Small intestine (tissue), 7 donors: ENCODE measurements at regions not wholly inside any gene's neighbourhood (a gene's known extent, or its start where the extent isn't known, plus 50 kb on each side); places are given as distances from the start of the nearest gene placed in this dataset.

Experiments
- DNase-seq, 2 donors: peaks; one replicate each; pipeline versions ENCODE4 v3.0.0 to v3.0.0-alpha.2; 2013
- FAIRE-seq: peaks from 2 replicates; lab custom pipeline; 2012; peaks lifted over from hg19 to GRCh38; lab: Jason Lieb, UNC
- H3K27ac ChIP-seq, 3 donors: one replicate each; pipeline ENCODE4 v1.5.1; 2013; ENCODE audit warnings: low read length in 2 of 3, mild to moderate bottlenecking in 2 of 3, control low read depth in 1 of 3, inconsistent platforms in 1 of 3, low read depth in 1 of 3, moderate library complexity in 1 of 3
- H3K27me3 ChIP-seq, 3 donors: one replicate each; pipeline ENCODE4 v1.6.1; 2013; ENCODE audit warnings: low read length in 3 of 3, inconsistent platforms in 1 of 3; ENCODE audit not compliant: control insufficient read depth in 3 of 3, insufficient read depth in 3 of 3
- H3K36me3 ChIP-seq, 3 donors: one replicate each; pipeline ENCODE4 v1.6.1; 2013; ENCODE audit warnings: low read length in 3 of 3, inconsistent platforms in 1 of 3, low read depth in 1 of 3, mild to moderate bottlenecking in 1 of 3, moderate library complexity in 1 of 3; ENCODE audit not compliant: control insufficient read depth in 3 of 3, insufficient read depth in 2 of 3
- H3K4me1 ChIP-seq, 3 donors: one replicate each; pipeline ENCODE4 v1.6.1; 2013; ENCODE audit warnings: low read length in 2 of 3, inconsistent platforms in 1 of 3, low read depth in 1 of 3, mild to moderate bottlenecking in 1 of 3, moderate library complexity in 1 of 3; ENCODE audit not compliant: control insufficient read depth in 3 of 3, insufficient read depth in 2 of 3
- H3K4me3 ChIP-seq, 3 donors: one replicate each; pipeline ENCODE4 v1.5.1; 2013; ENCODE audit warnings: low read length in 3 of 3, control low read depth in 1 of 3, inconsistent platforms in 1 of 3, low read depth in 1 of 3, mild to moderate bottlenecking in 1 of 3, moderate library complexity in 1 of 3
- H3K9me3 ChIP-seq, 2 donors: one replicate each; pipeline ENCODE4 v1.6.1; 2013; ENCODE audit warnings: low read depth in 1 of 2, low read length in 1 of 2; ENCODE audit not compliant: control insufficient read depth in 2 of 2, insufficient read depth in 1 of 2
- WGBS, 3 donors: extraction: QIAGEN DNeasy Blood & Tissue Kit; methylation state at CpG; one replicate each; pipeline ENCODE4 v1.1.7; 2013; 5-methylcytosine and 5-hydroxymethylcytosine counted together
- donor health status: healthy with polysubstance abuse.
- donor health status: control.
- donor health status: control.
- donor health status: Bipolar disorder and iron deficiency.
- donor health status: healthy.

DNA sequence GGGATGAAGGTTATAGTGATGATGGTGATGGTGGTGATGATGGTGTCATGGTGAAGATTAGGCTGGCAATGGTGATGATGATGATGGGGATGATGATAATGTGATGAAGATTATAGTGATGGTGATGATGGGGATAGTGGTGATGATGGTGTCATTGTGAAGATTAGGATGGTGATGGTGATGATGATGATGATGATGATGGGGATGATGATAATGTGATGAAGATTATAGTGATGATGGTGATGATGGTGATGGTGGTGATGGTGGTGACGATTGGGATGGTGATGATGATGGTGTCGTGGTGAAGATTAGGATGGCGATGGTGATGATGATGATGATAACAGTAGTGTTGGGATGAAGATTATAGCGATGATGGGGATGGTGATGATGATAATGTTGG lies 285.1 kb upstream of the AJAP1 start:
- no peak overlapping the region for H3K27ac ChIP-seq
- H3K4me1 ChIP-seq, result no peaks in the 10 kb centered on the region
- H3K4me3 ChIP-seq, result no peak overlapping the region
- 91 to 95% (median 93%) methylated on average over 4 of the region's 4 CpGs for WGBS, 3 donors
- DNase-seq, result no peak
- FAIRE-seq, result no peak
- H3K9me3 ChIP-seq, result no peaks in the 10 kb centered on the region
- H3K27me3 ChIP-seq, result no peaks in the 10 kb centered on the region
- no peaks in the 10 kb centered on the region for H3K36me3 ChIP-seq

DNA sequence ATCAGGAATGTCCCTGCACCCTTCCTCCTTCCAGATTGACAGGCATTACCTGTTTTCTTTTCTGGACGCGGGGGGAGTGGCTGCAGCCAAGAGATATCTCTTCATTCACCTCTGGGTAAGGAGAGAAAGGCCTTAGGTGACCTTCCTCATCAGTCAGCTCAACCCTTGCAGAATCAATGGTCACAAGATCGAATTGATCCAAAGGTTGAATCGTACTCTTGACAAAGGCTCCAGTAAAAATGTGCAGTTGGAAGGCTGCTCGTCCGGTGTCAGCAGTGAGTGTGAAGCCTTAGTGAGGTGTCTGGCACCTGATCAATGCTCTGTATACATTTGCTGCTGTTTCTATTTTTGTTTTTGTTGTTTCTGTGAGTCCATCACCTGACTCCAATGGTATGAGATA lies 282.6 kb upstream of the AJAP1 start:
- no peaks in the 10 kb centered on the region for H3K36me3 ChIP-seq
- H3K4me3 ChIP-seq, result no peak overlapping the region
- no peaks in the 10 kb centered on the region for H3K27me3 ChIP-seq
- no peak overlapping the region for H3K27ac ChIP-seq
- WGBS, 3 donors, result 83 to 89% (median 89%) methylated on average over 6 of the region's 6 CpGs
- DNase-seq (no peak), FAIRE-seq (no peak)
- peaks cover 0 to 2% of the 10 kb centered on the region in 2 donors for H3K9me3 ChIP-seq
- no peaks in the 10 kb centered on the region for H3K4me1 ChIP-seq

DNA sequence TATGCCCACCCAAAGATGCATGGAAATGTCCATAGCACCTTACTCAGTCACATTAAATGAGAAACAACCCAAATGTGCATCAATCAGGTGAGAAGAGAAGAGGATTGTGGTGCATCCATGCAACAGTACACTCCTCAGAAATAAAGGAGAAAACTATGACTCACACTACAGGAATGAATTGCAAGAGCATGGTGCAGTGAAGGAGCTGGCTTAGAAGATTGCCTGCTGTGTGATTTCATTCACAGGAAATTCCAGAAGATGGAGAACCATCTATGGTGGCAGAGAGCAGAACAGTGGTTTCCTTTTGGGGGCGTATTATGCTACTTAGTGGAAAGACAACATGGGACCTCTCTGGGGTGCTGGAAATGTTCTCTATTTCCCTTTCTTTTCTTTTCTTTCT lies 278.6 kb upstream of the AJAP1 start:
- H3K9me3 ChIP-seq, result peaks cover 0 to 3% of the 10 kb centered on the region in 2 donors
- H3K27me3 ChIP-seq, result no peaks in the 10 kb centered on the region
- no peaks in the 10 kb centered on the region for H3K36me3 ChIP-seq
- FAIRE-seq, result no peak
- no peak for DNase-seq
- no peak overlapping the region for H3K27ac ChIP-seq
- 87 to 97% (median 89%) methylated on average over 1 of the region's 1 CpG for WGBS, 3 donors
- H3K4me3 ChIP-seq, result no peak overlapping the region
- no peaks in the 10 kb centered on the region for H3K4me1 ChIP-seq

DNA sequence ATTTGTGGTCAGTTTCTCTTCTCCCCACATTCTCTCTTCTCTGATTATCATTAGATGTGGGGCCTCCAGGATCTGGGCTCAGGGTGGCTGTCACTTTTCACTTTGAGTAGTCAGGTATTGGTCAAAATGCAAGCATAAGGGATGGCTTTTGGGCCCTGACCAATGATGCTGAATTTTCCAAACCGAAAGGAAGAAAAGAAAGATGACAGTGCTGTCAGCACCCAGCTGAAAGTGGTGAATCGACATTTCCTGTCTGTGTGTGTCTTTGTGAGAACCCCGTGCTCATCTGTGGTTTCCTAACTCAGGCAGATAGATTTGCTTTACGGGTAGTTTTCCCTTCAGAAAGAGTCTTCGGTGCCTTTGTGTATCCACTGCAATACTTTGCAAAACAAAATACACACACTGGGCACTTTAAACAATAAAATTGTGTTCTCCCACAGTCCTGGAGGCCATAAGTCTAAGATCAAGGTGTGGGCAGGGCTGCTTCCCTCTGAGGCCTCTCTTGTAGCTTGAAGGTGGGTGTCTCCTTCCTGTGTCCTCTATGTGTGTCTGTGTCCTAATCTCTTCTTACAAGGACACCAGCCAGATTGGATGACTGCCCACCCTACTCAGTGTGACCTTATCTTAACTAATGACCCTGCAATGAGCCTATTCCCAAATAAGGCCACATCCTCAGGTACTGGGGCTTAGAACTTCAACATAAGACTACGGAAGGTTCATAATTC lies 274.8 kb upstream of the AJAP1 start:
- 81 to 82% (median 82%) methylated on average over 6 of the region's 6 CpGs for WGBS, 3 donors

DNA sequence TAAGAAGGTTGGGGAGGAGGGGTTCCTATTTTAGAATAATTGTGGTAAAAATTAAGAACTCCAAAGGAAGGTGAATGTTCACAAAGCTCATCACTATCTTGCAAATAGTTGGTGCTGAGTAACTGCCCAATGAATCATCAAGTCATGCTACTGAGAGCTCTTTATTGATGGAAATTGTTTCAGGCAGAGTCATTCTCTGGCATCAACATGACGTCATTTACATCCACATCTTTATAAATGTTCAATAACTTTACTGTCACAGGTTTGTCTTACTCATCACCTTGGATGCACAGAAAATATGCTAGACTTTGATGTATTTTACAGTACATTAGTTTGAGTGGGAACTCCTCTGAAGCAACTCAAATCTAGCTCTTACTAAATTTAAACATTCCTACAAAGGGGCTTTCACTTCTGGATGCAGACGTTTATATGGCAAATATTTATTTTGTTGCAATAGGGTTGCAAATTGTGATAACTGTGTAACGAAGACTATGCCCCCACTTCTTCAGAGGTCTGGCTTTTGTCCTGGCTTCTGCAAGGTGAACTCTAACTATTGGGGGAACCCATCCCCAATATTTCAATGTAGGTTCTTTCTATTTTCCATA lies 273.7 kb upstream of the AJAP1 start:
- WGBS, 3 donors, result 31 to 46% (median 41%) methylated on average over 3 of the region's 3 CpGs
- Histone ChIP-seq H3K9me3 (peaks cover 0 to 16% of the 10 kb centered on the region in 2 donors), H3K4me3 (no peak overlapping the region), H3K36me3 (no peaks in the 10 kb centered on the region), H3K27ac (no peak overlapping the region), H3K27me3 (peaks cover 0 to 2% (median 0%) of the 10 kb centered on the region in 3 donors), H3K4me1 (no peaks in the 10 kb centered on the region)
- FAIRE-seq, result no peak
- no peak for DNase-seq

More for the DNA sequence above, 274.8 kb upstream of the AJAP1 start:
- H3K36me3 ChIP-seq, result no peaks in the 10 kb centered on the region
- FAIRE-seq (no peak), DNase-seq (no peak)
- H3K9me3 ChIP-seq, result peaks cover 0 to 16% of the 10 kb centered on the region in 2 donors
- no peaks in the 10 kb centered on the region for H3K4me1 ChIP-seq
- H3K27ac ChIP-seq, result no peak overlapping the region
- H3K4me3 ChIP-seq, result no peak overlapping the region
- H3K27me3 ChIP-seq, result peaks cover 0 to 2% (median 0%) of the 10 kb centered on the region in 3 donors

DNA sequence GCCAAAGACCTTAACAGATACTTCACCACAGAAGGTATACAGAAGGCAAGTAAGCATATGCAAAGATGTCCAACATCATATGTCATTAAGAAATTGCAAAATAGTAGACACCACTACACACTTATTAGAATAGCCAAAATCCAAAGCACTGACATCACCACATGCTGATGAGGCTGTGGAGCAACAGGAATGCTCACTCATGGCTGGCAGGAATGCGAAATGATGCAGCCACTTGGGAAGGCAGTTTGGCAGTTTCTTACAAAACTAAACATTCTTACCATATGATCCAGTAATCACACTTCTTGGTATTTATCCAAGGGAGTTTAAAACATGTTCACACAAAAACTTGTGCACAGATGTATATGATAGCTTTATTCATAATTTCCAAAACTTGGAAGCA lies 261.2 kb upstream of the AJAP1 start:
- Histone ChIP-seq H3K27me3 (no peaks in the 10 kb centered on the region), H3K9me3 (no peaks in the 10 kb centered on the region), H3K4me1 (no peaks in the 10 kb centered on the region), H3K27ac (no peak overlapping the region), H3K36me3 (no peaks in the 10 kb centered on the region), H3K4me3 (no peak overlapping the region)
- no peak for DNase-seq
- 28 to 41% (median 40%) methylated on average over 1 of the region's 1 CpG for WGBS, 3 donors
- FAIRE-seq, result no peak

DNA sequence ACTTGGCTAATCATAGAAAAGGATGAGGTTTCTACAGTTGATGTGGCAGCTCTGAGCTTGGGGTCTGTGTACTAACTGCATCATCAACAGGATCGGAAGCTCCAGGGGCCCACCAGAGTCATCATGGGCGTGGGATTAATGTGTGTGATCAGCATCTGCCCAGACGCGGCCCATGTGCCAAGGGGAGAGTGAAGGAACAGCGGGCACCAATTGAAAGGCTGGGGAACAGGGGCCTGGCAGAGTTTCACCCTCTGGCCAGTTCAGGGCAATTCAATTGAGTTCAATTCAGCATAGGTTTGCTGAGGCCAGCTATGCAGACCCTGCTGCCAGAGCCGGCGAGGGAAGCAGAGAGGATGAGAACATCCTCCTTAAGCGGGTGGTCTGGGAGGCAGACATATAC lies 260.0 kb upstream of the AJAP1 start:
- WGBS, 3 donors, result 76 to 88% (median 84%) methylated on average over 8 of the region's 8 CpGs
- no peak for FAIRE-seq

DNA sequence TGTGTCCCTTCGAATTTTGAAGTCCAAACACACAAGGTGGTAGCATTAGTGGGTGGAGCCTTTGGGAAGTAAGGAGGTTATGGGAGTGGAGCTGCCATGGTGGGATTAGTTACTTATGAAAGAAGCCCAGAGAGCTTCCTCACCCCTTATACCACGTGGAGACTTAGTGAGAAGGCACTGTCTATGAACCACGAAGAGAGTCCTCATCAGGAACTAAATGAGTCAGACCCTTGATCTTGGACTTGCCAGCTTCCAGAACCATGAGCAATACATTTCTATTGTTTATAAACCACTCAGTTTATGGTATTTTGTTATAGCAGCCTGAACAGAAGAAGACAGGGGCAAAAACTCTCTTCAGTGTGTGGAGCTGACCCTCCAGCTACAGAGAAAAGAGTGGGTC lies 259.3 kb upstream of the AJAP1 start:
- FAIRE-seq, result no peak
- no peak overlapping the region for H3K4me3 ChIP-seq
- WGBS, 3 donors, result 49 to 66% (median 53%) methylated on average over 3 of the region's 3 CpGs

More for the DNA sequence above, 260.0 kb upstream of the AJAP1 start:
- Histone ChIP-seq H3K4me3 (no peak overlapping the region), H3K27me3 (no peaks in the 10 kb centered on the region), H3K27ac (no peak overlapping the region), H3K36me3 (no peaks in the 10 kb centered on the region), H3K9me3 (no peaks in the 10 kb centered on the region), H3K4me1 (no peaks in the 10 kb centered on the region)
- DNase-seq, result no peak

More for the DNA sequence above, 259.3 kb upstream of the AJAP1 start:
- Histone ChIP-seq H3K36me3 (no peaks in the 10 kb centered on the region), H3K27ac (no peak overlapping the region), H3K4me1 (no peaks in the 10 kb centered on the region), H3K27me3 (no peaks in the 10 kb centered on the region), H3K9me3 (no peaks in the 10 kb centered on the region)
- no peak for DNase-seq
